GM18520 (cell line): ENCODE measurements at regions not wholly inside any gene's neighbourhood (a gene's known extent, or its start where the extent isn't known, plus 50 kb on each side); places are given as distances from the start of the nearest gene placed in this dataset.
"Not testable (repeated sequence)": the region's sequence is repeated elsewhere in the genome, so short reads cannot be mapped to it uniquely, and the experiment has no call there.

Experiments used
- ATAC-seq: cut with Tn5 transposase; IDR thresholded peaks from one replicate; pipeline ENCODE4 v1.9.1; 2021; ENCODE audit not compliant: unreplicated experiment

DNA sequence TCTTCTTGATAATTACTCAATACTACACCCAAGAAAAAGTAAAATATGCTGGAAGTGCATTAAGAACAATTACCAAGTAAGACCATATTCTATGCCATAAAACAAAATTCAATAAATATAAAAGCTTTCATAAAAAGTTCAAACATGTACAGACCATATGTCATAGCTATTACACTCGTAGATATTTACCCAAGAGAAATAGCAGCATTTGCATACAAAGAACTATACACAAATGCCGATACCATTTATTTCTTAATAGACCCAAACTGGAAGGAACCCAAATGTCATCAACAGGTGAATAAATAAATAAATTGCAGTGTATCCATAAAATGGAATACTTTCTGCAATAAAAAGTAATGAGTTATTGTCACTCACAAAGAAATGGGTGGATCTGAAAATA is 78.3 kb upstream of the SLC16A7 start:
- ATAC-seq, result no peak

DNA sequence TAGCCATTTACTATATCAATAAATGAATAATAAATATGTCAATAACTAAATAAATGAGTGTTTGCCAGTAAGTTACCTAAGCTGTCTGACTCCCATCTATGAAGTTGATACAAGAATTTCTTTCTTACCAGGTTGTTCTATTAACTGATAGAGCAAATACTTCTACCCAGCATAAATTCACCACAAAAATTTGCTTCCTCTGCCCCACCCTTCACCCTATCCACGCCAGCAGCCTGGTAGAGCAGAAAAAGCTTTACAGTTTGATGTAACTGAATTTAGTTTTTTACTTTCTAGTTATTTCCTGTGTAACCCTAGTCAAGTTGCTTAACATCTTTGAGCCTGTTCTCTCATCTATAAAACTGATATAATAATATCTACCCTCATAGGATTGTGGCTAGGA is 94.9 kb upstream of the SLC16A7 start:
- no peak for ATAC-seq

DNA sequence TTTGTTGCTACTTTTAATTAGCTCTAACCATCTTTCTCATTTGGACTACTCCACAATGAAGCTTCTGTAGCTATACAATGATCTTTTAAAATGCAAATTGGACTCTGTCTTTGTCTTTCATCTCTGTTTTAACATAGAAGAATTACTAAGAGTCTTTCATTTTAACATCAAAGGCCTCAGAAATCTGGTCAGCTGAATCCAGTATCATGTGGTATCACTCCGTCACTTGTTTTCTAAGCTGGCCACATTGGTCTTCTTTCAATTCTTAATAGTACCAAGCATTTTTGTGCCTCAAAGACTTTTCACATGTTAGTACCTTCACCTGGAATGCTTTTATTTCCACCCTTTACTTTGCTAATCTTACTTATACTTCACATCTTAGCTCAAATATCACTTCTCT is 95.5 kb upstream of the SLC16A7 start:
- no peak for ATAC-seq

DNA sequence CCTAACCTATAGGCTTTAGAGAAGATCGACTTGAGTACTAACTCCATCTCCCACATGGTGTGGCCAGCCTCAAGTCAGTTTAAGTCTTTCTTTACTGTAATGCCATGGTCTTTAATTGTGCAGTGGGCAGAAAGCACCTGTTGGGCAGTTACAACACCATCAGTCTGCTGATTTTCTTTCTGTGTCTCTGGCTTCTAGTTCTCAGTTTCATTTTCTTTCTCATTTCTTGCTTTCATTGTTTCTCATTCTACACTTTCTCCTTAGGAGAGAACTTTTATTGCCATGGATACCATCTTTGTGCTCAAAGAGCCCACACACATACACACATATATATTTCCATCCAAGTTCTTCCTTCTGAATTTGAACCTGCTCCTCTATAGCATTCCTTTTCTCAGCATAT is 96.1 kb upstream of the SLC16A7 start:
- peak; percentile 89 for ATAC-seq

DNA sequence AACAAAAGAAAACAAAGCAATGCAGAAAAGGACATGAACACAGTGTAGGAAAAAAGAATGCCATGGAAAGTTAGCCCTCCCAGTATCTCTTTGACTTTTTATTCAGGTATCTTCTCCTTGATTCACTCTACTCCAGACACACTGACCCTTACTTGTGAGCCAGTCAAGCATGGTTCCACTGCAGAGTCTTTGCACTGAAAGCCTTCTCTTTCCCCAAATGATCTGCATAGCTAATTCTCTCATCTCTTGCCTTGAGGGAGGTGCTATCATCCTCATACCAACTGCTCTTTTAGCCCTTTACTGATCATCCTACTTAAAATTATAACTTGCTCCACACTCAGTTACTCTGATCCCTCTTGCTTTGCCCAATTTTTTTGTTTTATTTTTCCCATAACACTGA is 101.2 kb upstream of the SLC16A7 start:
- ATAC-seq, result no peak

DNA sequence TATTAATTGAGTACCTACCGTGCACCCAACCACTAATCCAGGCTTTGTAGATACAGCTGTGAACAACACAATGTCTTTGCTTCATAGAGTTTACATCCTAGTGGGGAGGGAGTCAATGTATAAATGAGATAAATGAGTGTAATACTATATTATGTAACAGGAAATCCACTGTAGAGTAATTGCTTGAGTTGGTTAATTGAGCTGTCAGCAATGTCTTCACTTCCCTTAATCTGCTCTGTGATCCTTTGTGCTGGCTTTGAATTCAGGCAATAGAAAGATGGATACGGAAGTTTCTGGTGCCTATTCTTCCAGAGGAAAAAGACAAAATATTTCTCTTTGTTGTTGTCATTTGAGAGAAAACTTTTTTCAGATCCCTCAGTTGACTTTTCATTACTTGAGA is 104.0 kb upstream of the SLC16A7 start:
- no peak for ATAC-seq

DNA sequence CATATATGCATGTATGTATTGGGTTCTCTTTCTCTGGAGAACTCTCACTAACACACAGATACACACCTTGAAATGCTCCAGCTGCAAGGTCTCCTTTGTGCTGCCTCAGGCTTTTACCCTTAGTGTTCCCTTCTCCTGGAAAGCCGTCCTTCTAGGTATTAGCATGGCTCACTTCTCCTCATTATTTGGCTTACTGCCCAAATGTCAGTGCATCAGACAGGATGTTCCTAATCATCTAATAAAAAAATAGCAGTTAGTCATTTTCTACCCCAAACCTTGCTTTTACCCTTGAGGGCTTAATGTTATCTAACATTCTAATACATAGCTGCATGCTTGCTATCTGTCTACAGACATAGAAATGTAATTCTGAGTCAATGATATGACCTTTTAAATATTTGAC is 109.0 kb upstream of the SLC16A7 start:
- no peak for ATAC-seq

DNA sequence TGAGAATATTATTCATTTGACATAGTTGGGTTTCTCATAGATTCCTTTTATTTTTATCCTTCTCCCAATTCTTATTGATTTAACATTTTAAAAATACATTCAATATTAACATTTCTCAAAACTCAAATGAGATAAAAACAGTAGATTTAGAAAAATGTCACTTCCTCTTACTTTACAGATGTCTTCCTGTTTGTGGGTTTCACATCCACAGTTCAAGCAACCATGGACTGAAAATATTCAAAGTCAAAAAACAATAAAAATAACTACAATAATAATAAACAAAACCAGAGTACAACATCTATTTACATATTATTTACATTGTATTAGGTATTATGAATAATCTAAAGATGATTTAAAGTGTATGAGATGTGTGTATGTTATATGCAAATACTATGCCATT is 111.3 kb upstream of the SLC16A7 start:
- ATAC-seq, result no peak

DNA sequence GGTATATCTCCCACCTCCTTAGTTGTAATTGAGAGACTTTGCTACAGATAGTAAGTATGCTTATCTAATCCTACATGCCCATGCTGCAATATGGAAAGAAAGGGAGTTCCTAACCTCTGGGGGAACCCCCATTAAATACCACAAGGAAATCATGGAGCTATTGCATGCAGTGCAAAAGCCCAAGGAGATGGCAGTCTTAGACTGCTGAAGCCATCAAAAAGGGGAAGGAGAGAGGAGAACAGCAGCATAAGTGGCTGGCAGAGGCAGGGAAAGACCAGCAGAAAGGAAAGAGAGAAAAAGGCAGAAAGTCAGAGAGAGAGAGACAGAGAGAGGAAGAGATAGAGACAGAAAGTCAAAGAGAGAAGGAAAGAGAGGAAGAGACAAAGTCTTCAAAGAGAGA is 121.6 kb upstream of the SLC16A7 start:
- not testable (repeated sequence) for ATAC-seq

DNA sequence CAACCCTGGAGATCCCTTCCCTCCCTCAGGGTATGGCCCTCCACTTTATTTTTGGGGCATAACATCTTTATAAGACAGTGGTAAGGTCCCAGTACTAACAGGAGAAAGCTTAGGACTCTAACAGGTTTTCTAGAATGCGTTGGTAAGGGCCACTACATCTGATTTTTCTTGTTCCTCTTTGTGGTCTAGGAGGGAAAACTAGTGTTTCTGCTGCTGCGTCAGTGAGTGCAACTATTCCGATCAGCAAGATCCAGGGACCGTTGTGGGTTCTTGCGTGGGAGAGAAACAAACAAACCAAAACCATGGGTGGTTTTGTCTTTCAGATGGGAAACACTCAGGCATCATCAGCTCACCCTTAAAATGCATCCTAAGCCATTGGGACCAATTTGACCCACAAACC is 123.6 kb upstream of the SLC16A7 start:
- ATAC-seq, result no peak

DNA sequence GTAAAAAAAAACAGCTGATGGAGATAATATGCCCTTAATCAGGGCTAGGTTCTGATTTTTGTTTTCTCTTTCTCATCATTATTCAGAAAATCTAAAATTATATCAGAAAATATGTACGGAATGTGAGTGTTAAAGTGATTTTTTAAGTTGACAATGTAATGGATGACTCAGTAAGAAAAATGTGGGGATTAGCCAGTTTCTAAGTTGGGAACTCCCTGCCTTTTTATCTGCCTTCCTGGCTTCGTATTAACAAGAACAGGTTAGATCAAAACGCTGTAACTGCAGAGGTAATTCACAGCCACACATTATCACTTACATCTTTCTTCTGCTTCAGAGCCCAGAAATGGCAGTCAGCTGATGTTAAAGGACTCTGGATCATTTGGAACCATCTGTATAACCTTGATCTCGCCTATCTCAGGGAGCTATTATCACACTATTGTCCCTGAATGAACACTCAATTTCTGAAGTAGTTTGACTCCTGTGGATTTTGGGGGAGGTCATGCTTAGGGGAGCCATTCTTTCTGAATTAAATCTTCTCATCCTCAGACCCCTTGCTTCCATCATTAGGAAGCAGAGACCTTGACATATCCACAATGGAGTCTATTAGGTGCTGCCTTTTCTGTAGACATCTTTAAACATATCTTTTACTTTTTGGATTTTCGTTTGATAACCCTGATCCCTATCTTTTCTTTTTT is 135.7 kb upstream of the SLC16A7 start:
- no peak for ATAC-seq

DNA sequence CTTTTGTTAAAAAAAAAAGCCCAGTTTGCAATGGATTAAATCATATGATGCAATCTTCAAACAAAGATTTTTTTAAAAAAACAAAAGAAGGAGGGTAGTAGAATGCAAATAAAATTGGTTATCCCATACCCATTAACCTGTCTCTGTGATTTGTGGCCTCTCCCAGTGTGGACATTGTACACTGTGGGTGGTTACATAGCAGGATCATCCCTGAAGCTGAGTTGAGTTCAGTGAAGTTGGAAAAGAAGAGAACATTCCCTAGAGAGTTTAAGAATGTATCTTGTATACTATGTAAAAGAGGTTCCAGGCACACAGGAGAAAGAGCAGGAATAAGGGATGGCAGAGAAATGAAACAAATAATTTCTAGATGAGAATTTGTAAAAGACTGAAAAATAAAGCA is 142.4 kb upstream of the SLC16A7 start:
- ATAC-seq, result no peak

DNA sequence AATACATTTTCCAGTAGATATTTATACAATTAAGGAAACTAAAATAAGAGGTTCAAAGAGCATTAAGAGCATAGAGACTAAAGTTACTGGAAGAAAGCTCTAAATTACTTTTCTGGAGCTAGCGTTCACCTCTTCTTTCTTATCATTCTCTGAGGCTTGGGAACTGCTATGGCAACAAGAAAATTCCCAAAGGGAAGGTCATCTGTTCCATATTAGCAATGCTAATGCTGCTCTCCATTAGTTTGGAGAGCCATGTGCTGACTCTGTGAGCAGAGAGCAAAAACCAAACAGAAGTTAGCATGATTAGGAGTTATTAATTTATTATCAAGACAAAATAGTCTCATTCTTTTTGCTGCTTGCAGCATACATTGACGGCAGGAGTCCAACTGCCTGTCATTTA is 143.1 kb upstream of the SLC16A7 start:
- no peak for ATAC-seq

DNA sequence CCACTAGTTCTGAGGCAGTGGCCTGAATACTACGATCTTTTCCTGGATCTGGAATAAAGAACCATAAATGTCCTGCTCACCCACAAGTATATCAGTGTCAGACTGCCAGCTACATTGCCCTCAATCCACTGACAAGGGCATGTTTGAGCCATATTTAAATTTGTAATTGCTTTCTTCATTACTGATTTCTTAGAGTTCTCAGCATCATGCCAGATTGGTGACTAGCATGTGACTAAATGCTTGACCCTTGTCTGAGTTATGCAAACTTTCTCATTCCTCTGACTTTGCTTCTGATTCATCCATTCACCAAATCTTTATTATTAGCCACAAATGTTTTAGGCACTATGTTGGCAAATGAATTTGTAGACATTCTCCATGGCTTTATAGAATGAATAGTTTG is 143.6 kb upstream of the SLC16A7 start:
- ATAC-seq, result no peak

DNA sequence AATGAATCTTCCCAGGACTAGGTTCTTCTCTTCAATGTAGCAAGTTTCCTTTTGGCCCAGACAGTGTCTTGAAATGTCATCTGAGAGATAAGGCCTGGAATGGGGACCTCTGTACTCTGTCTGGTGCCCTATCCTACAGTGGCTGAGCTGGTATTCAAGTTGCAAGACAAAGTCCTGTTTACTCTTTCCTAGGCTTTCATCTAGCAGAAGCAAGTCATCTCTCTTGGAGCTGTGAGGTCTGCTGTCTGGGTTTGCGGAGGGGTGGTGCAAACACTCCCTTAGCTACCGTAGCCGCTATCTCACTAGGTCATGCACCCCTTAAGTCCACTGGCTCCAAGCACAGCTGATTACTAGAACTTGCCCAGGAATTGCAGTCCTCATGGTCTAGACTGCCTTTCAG is 149.7 kb upstream of the SLC16A7 start:
- no peak for ATAC-seq

DNA sequence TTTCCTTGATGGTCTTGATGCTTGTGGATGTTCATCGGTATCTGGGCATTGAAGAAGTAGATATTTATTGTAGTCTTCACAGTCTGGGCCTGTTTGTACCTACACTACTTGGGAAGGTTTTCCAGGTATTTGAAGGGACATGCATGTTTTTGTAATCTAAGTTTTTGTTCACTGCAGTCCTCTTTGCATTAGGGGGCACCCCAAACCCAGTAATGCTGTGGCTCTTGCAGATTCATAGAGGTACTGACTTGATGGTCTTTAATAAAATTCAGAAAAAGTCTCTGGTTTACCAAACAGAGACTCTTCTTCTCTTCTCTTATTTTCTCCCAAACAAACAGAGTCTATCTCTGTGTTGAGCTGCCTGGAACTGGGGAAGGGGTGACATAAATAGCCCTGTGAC is 150.9 kb upstream of the SLC16A7 start:
- no peak for ATAC-seq

DNA sequence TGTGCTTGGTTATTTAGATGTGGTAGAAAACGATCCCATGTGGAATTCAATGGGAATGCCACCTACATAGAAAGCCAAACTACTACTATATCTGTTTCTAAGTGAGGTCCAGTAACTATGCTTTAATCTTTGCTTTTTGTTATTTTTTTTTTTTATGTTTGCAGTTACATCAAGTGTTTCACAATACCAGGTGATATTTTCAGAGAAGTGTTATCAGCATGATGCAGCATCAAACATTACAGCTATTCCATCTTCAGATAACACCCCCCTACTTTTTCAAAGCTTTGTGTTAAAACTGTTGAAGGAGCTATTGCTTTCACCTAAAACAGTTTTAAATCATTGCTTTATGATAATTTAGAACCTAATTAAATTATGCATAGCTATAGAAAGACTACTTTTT is 163.8 kb upstream of the SLC16A7 start:
- no peak for ATAC-seq

DNA sequence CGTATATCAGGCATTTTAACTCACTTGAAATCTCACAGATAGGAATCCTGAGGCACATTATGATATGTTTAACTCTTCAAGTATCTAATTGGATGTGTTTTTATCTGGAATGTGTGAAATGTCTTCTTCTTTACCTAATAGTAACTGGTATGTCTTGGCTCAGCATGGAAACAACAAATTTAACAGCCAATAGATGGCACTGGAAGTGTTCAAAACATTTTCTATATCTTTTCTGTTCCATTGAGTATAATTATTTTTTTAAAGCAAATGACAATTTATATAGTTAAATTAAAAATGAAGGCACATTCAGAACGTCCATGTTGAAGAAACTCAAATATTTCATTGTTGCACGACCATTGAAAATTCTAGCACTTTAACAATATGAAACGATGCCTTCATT is 164.6 kb upstream of the SLC16A7 start:
- ATAC-seq, result no peak

DNA sequence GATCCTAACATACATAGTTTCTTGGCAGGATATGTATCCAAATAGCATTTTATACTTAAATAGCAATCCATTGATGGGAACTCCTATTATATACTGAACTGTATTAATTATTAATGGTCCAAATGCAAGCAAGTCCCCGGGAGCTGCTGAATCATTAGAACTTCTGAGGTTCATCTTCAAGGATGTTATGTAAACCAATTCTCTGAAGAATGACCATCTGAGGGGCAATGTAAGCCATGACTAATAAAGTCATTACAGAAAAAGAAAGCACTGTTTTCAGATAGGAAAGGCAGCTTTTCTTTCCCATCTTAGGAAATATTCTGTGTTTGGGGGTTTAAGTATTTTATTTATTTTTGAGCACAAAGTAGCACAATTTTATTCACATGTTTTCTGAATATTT is 166.1 kb upstream of the SLC16A7 start:
- ATAC-seq, result no peak

DNA sequence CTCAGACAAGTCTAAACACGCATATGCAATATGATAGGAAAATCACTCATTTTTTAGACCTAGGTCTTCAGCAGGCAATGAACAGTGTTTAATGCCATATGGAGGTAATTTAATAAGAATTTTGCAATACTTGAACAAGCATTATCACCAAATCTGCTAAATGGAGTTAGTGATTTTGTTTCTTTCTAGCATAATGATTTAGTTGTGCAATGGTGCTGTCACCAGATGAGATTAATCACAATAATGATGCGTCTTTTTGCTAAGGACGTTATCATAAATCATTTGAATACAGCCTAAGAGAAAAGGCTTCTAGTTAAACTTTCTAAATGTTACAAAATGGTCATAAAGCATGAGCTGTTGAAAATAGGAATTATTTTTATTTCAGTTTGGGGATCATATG is 170.0 kb upstream of the SLC16A7 start:
- ATAC-seq, result no peak

DNA sequence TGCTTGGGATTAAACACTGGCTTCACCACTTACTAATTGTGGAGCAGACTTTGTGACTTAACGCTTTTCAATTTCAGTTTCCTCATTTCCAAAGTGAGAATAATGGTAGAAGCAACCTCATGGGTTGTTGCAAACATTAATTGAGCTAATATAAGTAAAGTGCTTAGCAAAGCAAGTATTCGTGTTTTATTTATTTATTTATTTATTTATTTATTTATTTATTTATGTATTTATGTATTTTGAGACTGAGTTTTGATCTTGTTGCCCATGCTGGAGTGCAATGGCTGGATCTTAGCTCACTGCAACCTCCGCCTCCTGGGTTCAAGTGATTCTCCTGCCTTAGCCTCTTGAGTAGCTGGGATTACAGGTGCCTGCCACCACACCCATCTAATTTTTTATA is 171.2 kb upstream of the SLC16A7 start:
- not testable (repeated sequence) for ATAC-seq

DNA sequence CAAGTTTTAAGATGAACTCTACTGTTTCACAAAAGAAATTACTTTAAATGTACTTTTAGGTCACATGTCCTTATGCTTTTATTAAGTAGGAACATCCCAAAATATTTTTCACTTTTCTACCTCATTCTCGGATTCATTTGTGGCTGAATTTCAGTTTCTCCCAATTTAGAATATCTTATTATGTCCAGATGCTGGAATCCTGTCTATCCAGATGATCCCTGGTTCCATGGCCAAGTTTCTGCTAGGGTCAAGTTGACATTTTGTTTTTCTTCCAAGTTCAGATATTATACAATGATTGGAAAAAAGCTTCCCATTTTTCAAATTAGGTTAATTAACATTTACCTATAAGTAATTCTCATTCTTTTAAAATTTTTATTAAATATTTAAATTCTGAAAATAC is 181.8 kb upstream of the SLC16A7 start:
- no peak for ATAC-seq

DNA sequence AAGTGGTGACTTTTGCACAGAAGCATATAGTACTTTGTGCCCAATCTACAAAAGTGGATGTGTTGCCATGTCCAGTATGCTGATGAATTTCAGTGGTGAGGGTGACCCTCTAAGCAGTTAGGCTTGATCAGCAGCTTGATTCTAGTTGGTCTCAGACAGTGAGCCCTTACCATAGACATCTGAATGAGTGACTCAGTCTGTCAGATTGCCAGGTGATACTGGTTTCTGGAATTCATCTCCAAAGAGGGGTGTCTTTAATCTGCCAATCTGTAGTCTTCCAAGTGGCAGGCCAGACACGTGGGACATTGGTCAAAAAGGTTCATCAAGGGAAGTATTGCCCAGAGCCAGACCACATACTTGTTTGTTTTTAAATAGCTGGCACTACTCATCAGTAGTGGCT is 187.4 kb upstream of the SLC16A7 start:
- no peak for ATAC-seq

DNA sequence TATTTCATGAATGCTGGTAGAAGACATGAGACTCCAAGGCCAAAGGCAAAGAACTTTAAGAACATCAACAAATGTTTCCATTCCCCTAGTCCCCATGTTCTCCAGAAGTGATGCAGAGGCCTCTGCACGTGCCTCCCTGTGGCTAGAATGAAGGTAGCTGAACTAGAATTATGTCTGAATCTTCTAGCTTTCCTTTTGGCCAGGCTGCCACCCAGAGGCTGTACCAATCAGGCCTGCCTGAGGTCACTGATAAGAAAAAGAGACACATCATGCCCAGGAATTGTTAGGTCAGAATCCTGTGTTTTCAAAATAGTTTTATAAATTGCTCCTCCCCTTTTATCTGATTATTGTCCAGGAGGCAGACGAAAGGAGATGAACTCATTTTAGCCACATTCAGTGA is 188.0 kb upstream of the SLC16A7 start:
- no peak for ATAC-seq
